ENCODE measurements at regions not wholly inside any gene's neighbourhood (a gene's known extent, or its start where the extent isn't known, plus 50 kb on each side); places are given as distances from the start of the nearest gene placed in this dataset.

- DNase-seq: no peak
These were observed 138.0 kb upstream of the CPNE8 start for GRCh38 chr12:39043424-39043822.

- DNase-seq: no peak
These were observed 134.9 kb upstream of the CPNE8 start for GRCh38 chr12:39040275-39040674.

- DNase-seq: no peak
These were observed 131.7 kb upstream of the CPNE8 start for GRCh38 chr12:39037115-39037514.

- DNase-seq: no peak
These were observed 130.7 kb upstream of the CPNE8 start for GRCh38 chr12:39036105-39036504.

- no peak for DNase-seq
These were observed 128.4 kb upstream of the CPNE8 start for GRCh38 chr12:39033782-39034181.

- no peak for DNase-seq
These were observed 127.1 kb upstream of the CPNE8 start for GRCh38 chr12:39032448-39032847.

- DNase-seq: no peak
These were observed 126.6 kb upstream of the CPNE8 start for GRCh38 chr12:39032034-39032433.

- DNase-seq: no peak
These were observed 123.0 kb upstream of the CPNE8 start for GRCh38 chr12:39028382-39028781.

- no peak for DNase-seq
These were observed 107.5 kb upstream of the CPNE8 start for GRCh38 chr12:39012870-39013269.

GRCh38 chr12:39011166-39011565 is 105.8 kb upstream of the CPNE8 start:
- no peak for DNase-seq

- DNase-seq: no peak
These were observed 105.0 kb upstream of the CPNE8 start for GRCh38 chr12:39010406-39010805.

GRCh38 chr12:39007619-39008018 is 102.2 kb upstream of the CPNE8 start:
- no peak for DNase-seq

- DNase-seq: no peak
These were observed 100.9 kb upstream of the CPNE8 start for GRCh38 chr12:39006286-39006685.

GRCh38 chr12:39005671-39006070 is 100.3 kb upstream of the CPNE8 start:
- no peak for DNase-seq

GRCh38 chr12:39003541-39004155 is 98.3 kb upstream of the CPNE8 start:
- DNase-seq: no peak

GRCh38 chr12:39000370-39000769 is 95.0 kb upstream of the CPNE8 start:
- DNase-seq: no peak

- DNase-seq: no peak
These were observed 93.6 kb upstream of the CPNE8 start for GRCh38 chr12:38998887-38999482.

GRCh38 chr12:38995249-38995648 is 89.9 kb upstream of the CPNE8 start:
- DNase-seq: no peak

GRCh38 chr12:38985961-38986360 is 80.6 kb upstream of the CPNE8 start:
- DNase-seq: no peak

- no peak for DNase-seq
These were observed 79.0 kb upstream of the CPNE8 start for GRCh38 chr12:38984388-38984787.

- no peak for DNase-seq
These were observed 77.8 kb upstream of the CPNE8 start for GRCh38 chr12:38983117-38983571.

GRCh38 chr12:38977132-38977531 is 71.7 kb upstream of the CPNE8 start:
- no peak for DNase-seq

- DNase-seq: no peak
These were observed 64.3 kb upstream of the CPNE8 start for GRCh38 chr12:38969706-38970105.

GRCh38 chr12:38961683-38962082 is 56.3 kb upstream of the CPNE8 start:
- DNase-seq: no peak

GRCh38 chr12:38961012-38961411 is 55.6 kb upstream of the CPNE8 start:
- DNase-seq: no peak
